Left cardiac atrium (tissue), 4 donors: ENCODE measurements at regions not wholly inside any gene's neighbourhood (a gene's known extent, or its start where the extent isn't known, plus 50 kb on each side); places are given as distances from the start of the nearest gene placed in this dataset.

Source experiments
- ATAC-seq, 2 donors: fragments of 200-7000 bp; cut with Tn5 transposase; one replicate each; pipeline ENCODE4 v1.9.1; 2020; ENCODE audit warnings: mild to moderate bottlenecking in 2 of 2, moderate library complexity in 2 of 2
- DNase-seq: peaks from one replicate; pipeline ENCODE4 v3.0.0-alpha.2; 2020
- intact Hi-C, 2 donors: fragments of 100-400 bp; cut with DNase I; formaldehyde crosslinking; loops; one replicate each; pipeline versions ENCODE4 v1.14.1 to v1.15.1; 2022 to 2023
- donor health status: DM: no; HTN: yes; CAD: no.
- donor health status: DM: no; HTN: yes; CAD: no; lungs with severe emphysema.
- donor health status: DM: yes; HTN: yes; CAD: no.
- donor health status: Dilated cardiomyopathy.

GRCh38 chr2:145080426-145080825 lies 560.5 kb upstream of the ZEB2 start:
- ATAC-seq = no peak
- intact Hi-C loops = no loop called here

GRCh38 chr2:145079641-145080040 lies 559.7 kb upstream of the ZEB2 start:
- intact Hi-C loops = no loop called here
- ATAC-seq (no peak), DNase-seq (no peak)

More at GRCh38 chr2:145080426-145080825, 560.5 kb upstream of the ZEB2 start:
- no peak for DNase-seq

DNA sequence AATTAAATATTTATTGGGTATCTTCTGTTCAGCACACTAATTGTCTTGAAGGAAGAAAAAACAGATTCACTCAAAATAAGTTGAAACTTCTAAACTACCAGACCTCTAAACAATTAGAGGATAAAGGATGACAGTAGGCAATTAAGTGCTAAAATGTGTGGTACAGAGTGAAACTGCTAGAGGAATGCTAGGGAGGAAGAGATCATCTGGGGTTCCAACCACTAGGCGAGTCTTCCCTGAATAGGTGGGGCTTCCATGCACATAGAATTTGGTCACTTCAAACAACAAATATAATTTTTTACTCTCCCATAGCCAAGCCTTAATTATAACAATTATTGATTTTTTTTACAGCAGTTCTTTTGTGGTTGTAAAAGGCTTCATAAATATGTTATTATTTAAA lies 559.0 kb upstream of the ZEB2 start:
- DNase-seq (no peak), ATAC-seq (no peak)
- intact Hi-C loops = no loop called here

DNA sequence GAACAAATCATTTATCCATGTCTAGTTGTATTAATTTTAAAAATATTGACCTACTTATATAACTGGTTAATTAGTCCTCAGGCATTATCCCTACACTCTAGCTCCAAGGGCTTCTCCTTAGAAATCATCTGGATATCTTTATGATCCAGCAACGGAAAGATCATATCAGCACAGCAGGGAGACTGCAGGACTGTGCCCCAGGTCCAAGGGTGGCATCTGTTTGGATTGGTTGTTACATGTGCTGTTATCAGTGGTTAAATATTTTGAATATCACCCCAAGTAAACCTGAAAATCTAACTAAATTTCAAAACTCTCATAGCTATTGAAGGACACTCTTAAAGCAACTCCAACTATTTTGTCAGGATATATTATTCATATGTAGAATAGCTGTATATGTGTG lies 556.2 kb upstream of the ZEB2 start:
- no peak for DNase-seq
- ATAC-seq = no peak
- intact Hi-C loops = no loop called here

DNA sequence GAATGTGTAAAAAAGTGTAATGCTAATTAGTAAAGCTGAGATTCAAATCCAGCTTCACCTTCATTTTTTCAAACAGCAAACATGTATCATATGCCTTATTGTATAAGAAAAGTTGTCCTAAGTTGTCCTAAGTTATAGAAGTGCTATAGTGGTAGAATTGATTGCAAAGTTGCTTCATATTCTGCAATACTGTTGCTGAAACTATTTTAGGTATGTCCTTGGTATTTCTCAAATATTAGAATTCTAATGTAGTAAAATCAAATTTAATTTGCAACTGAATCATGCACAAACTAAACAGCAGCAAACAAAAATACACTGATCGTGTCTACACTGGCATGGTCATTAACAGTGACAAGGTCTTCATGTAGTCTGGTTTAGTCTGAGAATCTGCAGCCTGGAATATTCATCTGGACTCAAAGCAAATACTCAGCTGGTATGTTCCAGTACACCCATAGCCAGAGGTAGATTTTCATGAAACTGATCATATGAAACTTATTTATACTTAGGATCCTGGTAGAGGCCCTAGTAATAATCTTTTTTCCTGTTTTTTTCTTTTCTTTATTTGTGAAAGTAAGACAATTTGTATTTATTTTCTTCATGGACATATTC lies 555.6 kb upstream of the ZEB2 start:
- DNase-seq (no peak), ATAC-seq (no peak)
- intact Hi-C loops = no loop called here

DNA sequence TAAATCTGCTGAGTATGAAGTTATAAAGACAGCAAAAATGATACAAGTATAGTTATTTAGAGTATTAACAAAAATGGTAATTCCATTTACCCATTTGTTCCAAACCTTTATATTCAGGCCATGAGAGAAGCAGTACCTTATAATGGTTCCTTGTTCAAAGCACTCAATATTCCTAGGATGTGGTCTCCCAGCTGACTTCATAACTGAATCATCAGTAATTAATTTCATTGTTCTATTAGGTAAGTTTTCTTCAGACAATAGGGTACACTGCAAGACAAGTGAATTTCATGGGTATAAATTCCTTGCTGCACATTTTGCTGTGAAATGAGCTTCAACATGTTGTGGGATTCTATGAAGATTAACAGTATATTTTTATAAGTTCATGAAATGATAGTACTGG lies 550.8 kb upstream of the ZEB2 start:
- DNase-seq (no peak), ATAC-seq (no peak)
- intact Hi-C loops = no loop called here

DNA sequence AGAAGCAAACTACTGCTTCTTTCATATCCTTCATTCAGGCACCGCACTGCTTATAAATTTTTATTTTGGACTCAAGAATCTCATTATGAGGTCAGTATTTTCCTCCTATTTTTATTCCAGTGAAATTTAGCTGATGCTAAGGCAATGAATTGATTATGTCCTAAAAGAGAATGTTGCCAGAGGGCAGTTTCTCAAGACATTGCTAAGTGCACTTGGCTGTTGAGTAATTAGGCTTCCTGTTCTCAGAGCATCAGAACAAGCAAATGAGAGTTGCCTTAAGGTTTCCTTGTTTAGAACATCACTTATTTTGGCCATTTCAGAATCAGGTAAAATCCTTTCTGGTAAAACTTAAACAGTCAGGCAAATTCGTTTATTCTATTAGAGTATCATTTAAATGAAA lies 548.6 kb upstream of the ZEB2 start:
- ATAC-seq (no peak), DNase-seq (no peak)
- intact Hi-C loops = no loop called here

GRCh38 chr2:145067549-145068030 lies 547.7 kb upstream of the ZEB2 start:
- DNase-seq (no peak), ATAC-seq (no peak)
- intact Hi-C loops = no loop called here

DNA sequence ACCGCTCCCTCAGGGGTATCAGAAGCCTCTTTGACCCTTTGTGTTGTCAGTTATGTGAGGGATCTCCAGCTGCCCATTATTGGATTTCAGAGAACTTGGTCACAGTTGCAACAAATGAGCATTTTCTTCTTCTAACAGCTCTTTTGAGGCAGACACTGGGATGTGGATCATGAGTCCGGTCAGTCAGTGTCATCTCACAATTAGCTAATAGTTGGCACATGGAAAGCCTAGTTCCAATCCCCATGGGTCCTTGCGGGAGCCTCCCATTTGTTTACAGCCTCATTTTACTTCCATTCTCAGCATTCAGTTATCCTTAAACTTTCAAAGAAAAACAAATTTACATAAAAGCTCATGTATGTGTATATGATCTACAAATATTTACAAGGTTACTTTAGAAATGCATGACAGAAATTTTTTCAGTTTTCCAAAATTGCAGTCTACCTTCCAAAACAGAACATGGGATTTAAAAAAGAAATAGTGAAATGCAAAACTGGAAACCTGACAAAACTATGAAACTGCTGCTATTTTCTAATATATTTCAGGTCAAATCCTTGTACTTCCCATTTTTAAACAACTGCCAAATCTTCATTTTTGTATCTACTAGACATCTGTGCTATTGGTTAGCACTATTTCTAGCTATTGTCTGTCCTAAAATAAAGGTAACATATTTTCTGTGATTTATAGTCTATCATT lies 547.1 kb upstream of the ZEB2 start:
- ATAC-seq = peak; percentile 51 to 61
- intact Hi-C loops = no loop called here
- DNase-seq = no peak

DNA sequence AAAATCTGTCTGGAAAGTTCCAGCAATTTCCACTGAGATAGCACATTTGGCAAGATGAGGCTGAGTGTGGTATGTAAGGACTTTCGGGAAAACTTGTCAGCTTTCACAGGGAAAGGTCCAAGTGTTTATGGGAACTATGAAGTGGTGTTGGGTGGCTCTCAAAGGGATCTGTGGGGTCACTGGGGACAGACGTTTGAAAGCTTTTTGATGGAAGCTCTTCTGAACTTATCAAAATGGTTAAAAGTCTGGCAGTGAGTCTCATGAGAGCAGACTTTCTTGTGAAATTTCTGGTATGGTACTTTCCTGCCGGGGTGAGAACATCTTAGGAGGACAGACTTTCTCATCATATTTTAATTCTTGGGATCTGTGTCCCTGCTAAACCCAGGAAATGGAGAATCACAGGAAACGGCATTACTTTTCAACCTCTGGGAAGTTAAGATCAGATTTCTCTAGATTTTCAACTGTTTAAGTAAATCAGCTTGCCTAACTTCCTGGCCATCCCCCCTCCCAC lies 546.3 kb upstream of the ZEB2 start:
- DNase-seq (peak; percentile 20), ATAC-seq (peak; percentile 50 to 67)
- intact Hi-C loops = no loop called here

GRCh38 chr2:145065342-145065741 lies 545.4 kb upstream of the ZEB2 start:
- intact Hi-C loops = no loop called here
- DNase-seq (no peak), ATAC-seq (no peak)

DNA sequence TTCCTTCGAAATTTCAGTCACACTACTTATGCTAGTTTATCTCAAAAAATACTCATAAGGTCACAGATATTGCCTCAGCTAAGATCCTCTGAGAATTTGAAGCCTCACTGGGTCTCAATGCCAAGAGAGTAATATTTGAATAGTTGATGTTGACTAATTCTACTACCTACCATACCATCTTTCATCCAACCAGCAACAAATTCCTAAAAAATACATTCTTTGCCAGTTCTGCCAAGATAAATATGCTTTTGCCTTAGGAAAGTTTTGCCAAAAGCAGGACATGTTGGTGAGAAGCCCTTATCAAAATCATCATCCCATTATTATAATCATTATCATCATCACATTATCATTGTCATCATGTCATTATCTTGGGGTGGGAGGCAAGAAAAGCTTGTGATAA lies 544.6 kb upstream of the ZEB2 start:
- ATAC-seq (no peak), DNase-seq (no peak)
- intact Hi-C loops = no loop called here

DNA sequence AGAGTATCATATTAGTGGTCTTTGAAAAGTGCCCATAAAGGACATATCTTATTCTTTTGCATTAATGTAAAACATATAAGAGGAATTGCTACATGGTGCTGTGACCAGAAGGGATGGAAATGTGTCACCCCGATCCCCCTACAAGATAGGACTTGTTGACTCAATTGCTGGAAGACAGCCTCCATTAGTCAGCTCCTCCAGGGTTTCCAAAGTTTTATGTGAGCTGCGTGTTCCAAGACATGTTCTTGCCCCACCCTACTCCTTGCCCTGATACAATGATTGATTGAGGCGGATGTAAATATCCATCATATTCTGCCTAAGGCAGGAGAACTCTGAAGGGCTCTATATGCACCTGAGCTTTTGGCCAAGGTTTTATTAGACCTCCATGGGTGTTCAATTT lies 541.0 kb upstream of the ZEB2 start:
- ATAC-seq (no peak), DNase-seq (no peak)
- intact Hi-C loops = no loop called here

DNA sequence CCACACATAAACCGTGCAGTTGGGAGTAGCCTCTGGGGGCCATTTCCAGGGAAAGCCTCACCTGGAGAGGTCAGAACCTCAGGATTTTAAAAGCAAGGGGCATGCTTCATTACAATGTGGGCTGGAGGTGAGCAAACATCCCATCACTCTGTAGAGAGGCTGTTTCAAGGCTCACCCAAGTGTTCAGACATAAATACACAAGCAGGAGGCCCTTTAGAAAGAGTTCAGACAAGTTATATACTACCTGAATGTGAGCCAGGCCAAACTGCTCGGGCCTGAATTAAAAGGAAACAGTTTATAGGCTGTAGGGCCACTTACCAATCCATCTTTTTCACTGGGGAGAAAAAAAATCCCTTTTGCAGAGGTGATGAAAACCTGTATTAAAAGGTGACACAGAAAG lies 540.0 kb upstream of the ZEB2 start:
- no peak for ATAC-seq
- intact Hi-C loops = no loop called here
- DNase-seq = no peak

GRCh38 chr2:145059343-145059742 lies 539.4 kb upstream of the ZEB2 start:
- no peak for ATAC-seq
- intact Hi-C loops = no loop called here
- DNase-seq = no peak

- DNase-seq (no peak), ATAC-seq (no peak)
- intact Hi-C loops = no loop called here
Measured at GRCh38 chr2:145058457-145058856, 538.5 kb upstream of the ZEB2 start.

DNA sequence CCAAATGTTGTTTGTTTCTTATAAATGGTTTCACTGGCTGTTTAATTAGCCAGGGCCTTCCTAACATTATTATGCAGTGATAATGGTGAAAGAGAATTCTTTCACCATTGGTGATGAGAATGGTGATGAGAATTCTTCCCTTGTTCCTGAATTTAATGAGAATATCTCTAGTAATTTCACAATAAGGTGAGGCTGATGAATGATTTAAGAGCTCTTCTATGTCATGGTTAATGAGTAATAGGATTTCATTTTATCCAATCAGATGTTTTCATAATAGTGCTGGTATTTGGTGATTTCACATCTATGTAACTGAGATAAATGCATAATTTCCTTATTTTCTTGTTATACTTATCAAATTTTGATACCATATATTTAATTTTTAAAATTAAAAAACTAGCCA lies 535.7 kb upstream of the ZEB2 start:
- ATAC-seq (no peak), DNase-seq (no peak)
- intact Hi-C loops = no loop called here

GRCh38 chr2:145050134-145050533 lies 530.2 kb upstream of the ZEB2 start:
- intact Hi-C loops = no loop called here
- no peak for DNase-seq
- ATAC-seq = no peak

- intact Hi-C loops = no loop called here
- DNase-seq (no peak), ATAC-seq (peak in 1 of 2 donors; percentile 47)
Measured at GRCh38 chr2:145049475-145049874, 529.6 kb upstream of the ZEB2 start.

DNA sequence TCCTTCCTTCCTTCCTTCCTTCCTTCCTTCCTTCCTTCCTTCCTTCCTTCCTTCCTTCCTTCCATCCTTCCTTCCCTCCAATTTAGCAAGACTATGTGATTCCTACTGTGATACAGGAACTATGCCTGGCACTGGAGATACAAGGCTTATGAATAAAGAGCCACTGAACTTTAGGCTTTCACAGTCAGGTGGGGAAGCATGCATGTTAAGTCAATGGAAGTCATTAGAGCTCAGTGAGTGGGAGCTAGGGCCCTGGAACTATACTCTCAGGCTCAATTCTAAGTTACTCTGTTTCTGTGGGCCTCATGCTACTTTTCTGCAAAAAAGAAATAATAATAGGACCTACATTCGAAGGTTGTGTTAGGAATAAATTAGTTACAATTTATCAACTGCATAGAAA lies 527.6 kb upstream of the ZEB2 start:
- intact Hi-C loops = no loop called here
- DNase-seq (no peak), ATAC-seq (no peak)

GRCh38 chr2:145044491-145044890 lies 524.6 kb upstream of the ZEB2 start:
- intact Hi-C loops = no loop called here
- DNase-seq = no peak
- no peak for ATAC-seq
